Endothelial cell of umbilical vein (primary cell): ENCODE measurements at regions not wholly inside any gene's neighbourhood (a gene's known extent, or its start where the extent isn't known, plus 50 kb on each side); places are given as distances from the start of the nearest gene placed in this dataset.

Experiments used
- EZH2 ChIP-seq: IDR thresholded peaks from 2 replicates; pipeline ENCODE4 v1.6.1; 2012; ENCODE audit warnings: borderline replicate concordance, low read depth, mild to moderate bottlenecking, moderate library complexity, low read length, inconsistent platforms; ENCODE audit not compliant: severe bottlenecking
- FOS ChIP-seq: IDR thresholded peaks from 2 replicates; pipeline ENCODE4 v1.6.1; 2011; ENCODE audit warnings: mild to moderate bottlenecking, low read length, moderate library complexity, borderline replicate concordance; ENCODE audit not compliant: insufficient read depth
- GATA2 ChIP-seq: IDR thresholded peaks from 2 replicates; pipeline ENCODE4 v1.7.0; 2011; ENCODE audit warnings: low read depth, mild to moderate bottlenecking, moderate library complexity, mixed read lengths, low read length; ENCODE audit not compliant: insufficient read length, insufficient read depth
- JUN ChIP-seq: IDR thresholded peaks from 2 replicates; pipeline ENCODE4 v1.6.1; 2011; ENCODE audit warnings: borderline replicate concordance, low read depth; ENCODE audit not compliant: insufficient read length, insufficient read depth
- MYC ChIP-seq: IDR thresholded peaks from one replicate; pipeline ENCODE4 v1.6.1; 2011; ENCODE audit warnings: mild to moderate bottlenecking, low read depth, low read length
- POLR2A ChIP-seq: IDR thresholded peaks from 2 replicates; pipeline ENCODE4 v1.6.1; 2012; ENCODE audit warnings: low read depth, mild to moderate bottlenecking, control low read depth, low read length
- POLR2AphosphoS5 ChIP-seq: IDR thresholded peaks from 2 replicates; pipeline ENCODE4 v1.6.1; 2012; ENCODE audit warnings: low read depth, mild to moderate bottlenecking, control low read depth, low read length, moderate library complexity; ENCODE audit not compliant: insufficient read depth
- TF ChIP-seq, protein P1 (sequence below), 2 donors: IDR thresholded peaks; 1 replicate in 1 of 2; 2 replicates in 1 of 2; pipeline ENCODE4 v1.5.1; 2011; ENCODE audit warnings: low read length in 2 of 2, mild to moderate bottlenecking in 2 of 2, moderate library complexity in 2 of 2, control low read depth in 1 of 2, inconsistent platforms in 1 of 2, low read depth in 1 of 2; ENCODE audit not compliant: insufficient read depth in 1 of 2; ENCODE audit errors: extremely low read depth in 1 of 2
- TF ChIP-seq, protein P2 (sequence below): IDR thresholded peaks from 2 replicates; pipeline ENCODE4 v1.6.1; 2011; ENCODE audit not compliant: insufficient read depth, insufficient read length

DNA sequence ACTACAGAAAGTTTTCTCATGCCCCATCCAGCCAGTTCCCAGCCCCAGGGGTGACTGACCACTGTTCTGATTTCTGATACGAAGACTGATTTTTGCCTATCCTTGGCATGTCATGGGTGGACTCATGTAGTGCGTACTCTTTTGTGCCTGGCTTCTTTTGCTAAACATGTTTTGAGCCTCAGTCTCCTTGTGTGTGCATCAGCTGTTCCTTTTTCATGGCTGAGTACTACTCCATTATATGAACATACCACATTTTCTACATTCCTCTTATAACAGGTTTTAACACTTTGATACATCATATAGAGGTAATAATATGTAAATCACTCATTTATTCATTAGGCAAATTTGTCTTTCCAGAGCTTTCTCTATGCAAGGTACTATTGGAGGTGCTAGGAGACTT lies 126.7 kb downstream of the ANAPC4 start:
- no peak for TF ChIP-seq EZH2
- TF ChIP-seq, protein P1, sequence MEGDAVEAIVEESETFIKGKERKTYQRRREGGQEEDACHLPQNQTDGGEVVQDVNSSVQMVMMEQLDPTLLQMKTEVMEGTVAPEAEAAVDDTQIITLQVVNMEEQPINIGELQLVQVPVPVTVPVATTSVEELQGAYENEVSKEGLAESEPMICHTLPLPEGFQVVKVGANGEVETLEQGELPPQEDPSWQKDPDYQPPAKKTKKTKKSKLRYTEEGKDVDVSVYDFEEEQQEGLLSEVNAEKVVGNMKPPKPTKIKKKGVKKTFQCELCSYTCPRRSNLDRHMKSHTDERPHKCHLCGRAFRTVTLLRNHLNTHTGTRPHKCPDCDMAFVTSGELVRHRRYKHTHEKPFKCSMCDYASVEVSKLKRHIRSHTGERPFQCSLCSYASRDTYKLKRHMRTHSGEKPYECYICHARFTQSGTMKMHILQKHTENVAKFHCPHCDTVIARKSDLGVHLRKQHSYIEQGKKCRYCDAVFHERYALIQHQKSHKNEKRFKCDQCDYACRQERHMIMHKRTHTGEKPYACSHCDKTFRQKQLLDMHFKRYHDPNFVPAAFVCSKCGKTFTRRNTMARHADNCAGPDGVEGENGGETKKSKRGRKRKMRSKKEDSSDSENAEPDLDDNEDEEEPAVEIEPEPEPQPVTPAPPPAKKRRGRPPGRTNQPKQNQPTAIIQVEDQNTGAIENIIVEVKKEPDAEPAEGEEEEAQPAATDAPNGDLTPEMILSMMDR (IDR thresholded peaks at IDR 0.05; ENCODE audit: extremely low read depth in 1 of 2, insufficient read depth in 1 of 2, low read depth in 1 of 2, low read length in 2 of 2), result no peak
- TF ChIP-seq POLR2A, result no peak
- no peak for TF ChIP-seq MYC
- TF ChIP-seq POLR2AphosphoS5, result no peak
- TF ChIP-seq, protein P2, sequence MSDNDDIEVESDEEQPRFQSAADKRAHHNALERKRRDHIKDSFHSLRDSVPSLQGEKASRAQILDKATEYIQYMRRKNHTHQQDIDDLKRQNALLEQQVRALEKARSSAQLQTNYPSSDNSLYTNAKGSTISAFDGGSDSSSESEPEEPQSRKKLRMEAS, result no peak
- no peak for TF ChIP-seq FOS
- no peak for TF ChIP-seq GATA2
- no peak for TF ChIP-seq JUN
